IgD-negative memory B cell (primary cell): ENCODE measurements at regions not wholly inside any gene's neighbourhood (a gene's known extent, or its start where the extent isn't known, plus 50 kb on each side); places are given as distances from the start of the nearest gene placed in this dataset.
A peak's percentile ranks its signal among the peaks of the same experiment; 100 is the strongest.

Experiments
- H3K27ac Mint-ChIP-seq, 3 donors: one replicate each; pipeline ENCODE4 v1.8.0; 2020 to 2022; ENCODE audit warnings: mild to moderate bottlenecking in 3 of 3, mixed read lengths in 3 of 3, moderate library complexity in 1 of 3
- H3K27me3 Mint-ChIP-seq: one replicate; pipeline ENCODE4 v1.8.0; 2021; ENCODE audit warnings: mixed read lengths
- H3K36me3 Mint-ChIP-seq: one replicate; pipeline ENCODE4 v1.8.0; 2020; ENCODE audit warnings: mild to moderate bottlenecking, mixed read lengths
- H3K4me1 Mint-ChIP-seq, 3 donors: one replicate each; pipeline ENCODE4 v1.8.0; 2020 to 2022; ENCODE audit warnings: mixed read lengths in 3 of 3, mild to moderate bottlenecking in 1 of 3
- H3K4me3 Mint-ChIP-seq, 4 donors: one replicate each; pipeline ENCODE4 v1.8.0; 2020 to 2022; ENCODE audit warnings: mild to moderate bottlenecking in 4 of 4, mixed read lengths in 4 of 4, moderate library complexity in 3 of 4
- H3K9me3 Mint-ChIP-seq, 3 donors: one replicate each; pipeline ENCODE4 v1.8.0; 2020 to 2021; ENCODE audit warnings: mixed read lengths in 3 of 3, mild to moderate bottlenecking in 1 of 3

- Mint-ChIP-seq H3K27me3 (peaks cover 30% of the 10 kb centered on the region), H3K9me3 (peaks cover 0 to 3% (median 1%) of the 10 kb centered on the region in 3 donors), H3K36me3 (no peaks in the 10 kb centered on the region), H3K4me1 (peaks cover 0 to 1% (median 0%) of the 10 kb centered on the region in 3 donors), H3K27ac (no peak overlapping the region), H3K4me3 (no peak overlapping the region)
These were observed 95.9 kb upstream of the GPR26 start for GRCh38 chr10:123570051-123570897.

- Mint-ChIP-seq H3K4me1 (peaks cover 0 to 1% (median 0%) of the 10 kb centered on the region in 3 donors), H3K27me3 (peaks cover 30% of the 10 kb centered on the region), H3K4me3 (peak overlapping the region in 1 of 4 donors; percentile 32), H3K36me3 (no peaks in the 10 kb centered on the region), H3K27ac (no peak overlapping the region), H3K9me3 (peaks cover 0 to 1% (median 0%) of the 10 kb centered on the region in 3 donors)
These were observed 95.1 kb upstream of the GPR26 start for GRCh38 chr10:123570898-123571515.

DNA sequence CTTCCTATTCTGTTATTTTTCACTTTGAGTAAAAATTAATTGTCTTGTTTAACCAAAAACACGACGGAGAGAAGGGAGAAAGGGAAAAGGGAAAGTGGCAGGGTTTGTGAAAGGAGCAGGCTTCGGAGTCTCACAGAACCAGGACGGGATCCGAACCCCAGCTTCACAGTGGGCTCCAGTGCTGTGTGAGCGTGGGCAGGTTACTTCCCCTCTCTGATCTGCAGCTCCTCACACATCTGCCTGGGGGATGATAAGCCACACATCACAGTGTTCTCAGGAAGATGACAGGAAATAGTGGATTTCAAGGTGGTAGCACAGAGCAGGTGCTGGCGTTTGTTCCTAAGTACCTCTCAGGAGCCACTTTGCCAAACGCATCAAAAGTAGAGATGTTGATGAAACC lies 94.2 kb upstream of the GPR26 start:
- peaks cover 0 to 1% (median 0%) of the 10 kb centered on the region in 3 donors for H3K4me1 Mint-ChIP-seq
- no peak overlapping the region for H3K4me3 Mint-ChIP-seq
- H3K27ac Mint-ChIP-seq = no peak overlapping the region
- H3K9me3 Mint-ChIP-seq = no peaks in the 10 kb centered on the region
- H3K27me3 Mint-ChIP-seq = peaks cover 28% of the 10 kb centered on the region
- no peaks in the 10 kb centered on the region for H3K36me3 Mint-ChIP-seq

- Mint-ChIP-seq H3K27ac (no peak overlapping the region), H3K4me3 (no peak overlapping the region), H3K36me3 (no peaks in the 10 kb centered on the region), H3K4me1 (peaks cover 0 to 1% (median 0%) of the 10 kb centered on the region in 3 donors), H3K9me3 (no peaks in the 10 kb centered on the region), H3K27me3 (peaks cover 23% of the 10 kb centered on the region)
These were observed 92.7 kb upstream of the GPR26 start for GRCh38 chr10:123573236-123574108.

DNA sequence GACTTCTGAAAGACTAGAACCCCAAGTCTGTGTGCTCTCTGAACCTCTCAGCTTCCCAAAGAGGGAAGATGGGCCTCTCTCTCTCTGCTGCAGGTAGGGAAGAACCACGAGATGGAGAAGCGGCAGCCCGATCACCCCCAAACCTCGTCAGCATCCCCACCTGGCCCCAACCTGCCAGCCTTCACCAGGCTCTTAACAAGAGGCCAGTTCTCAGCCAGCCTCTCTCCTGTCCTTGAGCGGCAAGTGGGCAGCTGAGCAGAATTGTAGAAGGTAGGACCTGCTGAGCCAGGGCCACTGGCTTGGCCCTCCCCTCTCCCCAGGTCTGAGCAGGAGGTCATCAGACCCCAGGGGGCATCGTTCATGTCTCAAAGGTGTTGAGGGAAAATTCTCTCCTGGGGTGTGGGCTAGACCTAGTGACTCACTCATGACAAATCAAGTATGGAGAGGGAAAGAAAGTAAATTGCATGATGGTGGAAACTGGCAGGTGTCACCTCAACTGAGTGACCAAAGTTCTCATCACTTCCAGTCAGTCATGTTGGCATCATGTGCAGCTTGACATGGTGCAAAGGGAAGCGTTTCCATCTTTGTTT lies 92.0 kb upstream of the GPR26 start:
- Mint-ChIP-seq H3K4me3 (no peak overlapping the region), H3K27me3 (peaks cover 23% of the 10 kb centered on the region), H3K36me3 (no peaks in the 10 kb centered on the region), H3K9me3 (no peaks in the 10 kb centered on the region), H3K4me1 (peaks cover 0 to 1% (median 0%) of the 10 kb centered on the region in 3 donors), H3K27ac (no peak overlapping the region)

- Mint-ChIP-seq H3K4me3 (no peak overlapping the region), H3K27me3 (peaks cover 18% of the 10 kb centered on the region), H3K27ac (no peak overlapping the region), H3K9me3 (no peaks in the 10 kb centered on the region), H3K36me3 (no peaks in the 10 kb centered on the region), H3K4me1 (peaks cover 0 to 1% (median 0%) of the 10 kb centered on the region in 3 donors)
These were observed 91.0 kb upstream of the GPR26 start for GRCh38 chr10:123575105-123575504.

GRCh38 chr10:123576706-123577105 lies 89.4 kb upstream of the GPR26 start:
- H3K27ac Mint-ChIP-seq = no peak overlapping the region
- H3K4me3 Mint-ChIP-seq = no peak overlapping the region
- H3K27me3 Mint-ChIP-seq = peaks cover 21% of the 10 kb centered on the region
- no peaks in the 10 kb centered on the region for H3K9me3 Mint-ChIP-seq
- H3K4me1 Mint-ChIP-seq = peaks cover 0 to 1% (median 0%) of the 10 kb centered on the region in 3 donors
- H3K36me3 Mint-ChIP-seq = no peaks in the 10 kb centered on the region

DNA sequence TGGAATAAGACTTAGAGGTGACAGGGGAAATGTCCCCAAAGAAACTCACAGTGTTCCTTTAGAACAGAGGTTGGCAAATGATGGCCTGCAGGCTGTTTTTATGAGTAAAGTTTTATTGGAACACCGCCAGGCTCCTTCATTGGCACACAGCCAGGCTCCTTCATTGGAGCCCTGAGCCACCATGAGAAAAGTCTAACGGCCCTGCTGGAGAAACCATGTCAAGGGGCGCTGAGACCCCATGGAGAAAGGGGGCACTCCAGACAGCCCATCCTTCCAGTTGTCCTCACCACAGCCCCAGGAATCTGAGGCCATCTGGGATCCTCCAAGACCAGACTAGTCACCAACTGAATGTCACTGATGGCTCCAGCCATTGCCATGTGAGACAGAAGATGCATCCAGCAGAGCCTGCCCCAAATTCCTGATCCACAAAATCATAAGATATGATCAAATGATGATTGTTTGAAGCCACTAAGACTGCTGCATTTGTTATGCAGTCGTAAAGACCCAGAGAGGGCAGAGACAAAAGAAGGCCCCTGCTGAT lies 88.2 kb upstream of the GPR26 start:
- Mint-ChIP-seq H3K9me3 (no peaks in the 10 kb centered on the region), H3K36me3 (no peaks in the 10 kb centered on the region), H3K27ac (no peak overlapping the region), H3K4me3 (no peak overlapping the region), H3K27me3 (peaks cover 20% of the 10 kb centered on the region), H3K4me1 (no peaks in the 10 kb centered on the region)

- Mint-ChIP-seq H3K27me3 (peaks cover 26% of the 10 kb centered on the region), H3K4me1 (no peaks in the 10 kb centered on the region), H3K27ac (no peak overlapping the region), H3K36me3 (no peaks in the 10 kb centered on the region), H3K9me3 (no peaks in the 10 kb centered on the region), H3K4me3 (no peak overlapping the region)
These were observed 87.4 kb upstream of the GPR26 start for GRCh38 chr10:123578721-123579120.

GRCh38 chr10:123579675-123580074 lies 86.5 kb upstream of the GPR26 start:
- H3K27me3 Mint-ChIP-seq = peaks cover 32% of the 10 kb centered on the region
- no peak overlapping the region for H3K4me3 Mint-ChIP-seq
- H3K9me3 Mint-ChIP-seq = no peaks in the 10 kb centered on the region
- H3K27ac Mint-ChIP-seq = no peak overlapping the region
- no peaks in the 10 kb centered on the region for H3K4me1 Mint-ChIP-seq
- H3K36me3 Mint-ChIP-seq = no peaks in the 10 kb centered on the region

DNA sequence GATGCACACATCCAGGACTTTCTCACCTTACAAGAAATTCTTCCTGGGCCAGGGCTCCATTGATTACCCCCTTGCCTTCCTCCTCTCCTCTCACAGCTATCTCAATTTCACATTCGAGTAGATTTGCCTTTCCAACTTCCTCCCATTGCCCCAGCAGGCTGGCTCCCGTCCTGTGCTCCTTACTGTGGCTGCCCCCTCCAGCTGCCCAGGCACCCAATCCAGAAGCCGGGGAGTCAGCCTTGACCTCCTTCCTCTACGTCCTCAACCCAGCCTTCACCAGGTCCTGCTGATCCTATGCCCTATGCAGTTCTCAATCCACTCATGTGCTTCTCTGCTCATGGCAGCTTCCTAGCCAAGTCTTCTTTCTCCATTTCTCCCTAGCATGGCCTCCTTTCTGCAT lies 85.7 kb upstream of the GPR26 start:
- Mint-ChIP-seq H3K36me3 (no peaks in the 10 kb centered on the region), H3K4me3 (no peak overlapping the region), H3K27me3 (peaks cover 39% of the 10 kb centered on the region), H3K9me3 (no peaks in the 10 kb centered on the region), H3K4me1 (no peaks in the 10 kb centered on the region), H3K27ac (no peak overlapping the region)

GRCh38 chr10:123581656-123582055 lies 84.5 kb upstream of the GPR26 start:
- Mint-ChIP-seq H3K4me3 (no peak overlapping the region), H3K9me3 (no peaks in the 10 kb centered on the region), H3K4me1 (no peaks in the 10 kb centered on the region), H3K27ac (no peak overlapping the region), H3K36me3 (no peaks in the 10 kb centered on the region), H3K27me3 (peaks cover 37% of the 10 kb centered on the region)

DNA sequence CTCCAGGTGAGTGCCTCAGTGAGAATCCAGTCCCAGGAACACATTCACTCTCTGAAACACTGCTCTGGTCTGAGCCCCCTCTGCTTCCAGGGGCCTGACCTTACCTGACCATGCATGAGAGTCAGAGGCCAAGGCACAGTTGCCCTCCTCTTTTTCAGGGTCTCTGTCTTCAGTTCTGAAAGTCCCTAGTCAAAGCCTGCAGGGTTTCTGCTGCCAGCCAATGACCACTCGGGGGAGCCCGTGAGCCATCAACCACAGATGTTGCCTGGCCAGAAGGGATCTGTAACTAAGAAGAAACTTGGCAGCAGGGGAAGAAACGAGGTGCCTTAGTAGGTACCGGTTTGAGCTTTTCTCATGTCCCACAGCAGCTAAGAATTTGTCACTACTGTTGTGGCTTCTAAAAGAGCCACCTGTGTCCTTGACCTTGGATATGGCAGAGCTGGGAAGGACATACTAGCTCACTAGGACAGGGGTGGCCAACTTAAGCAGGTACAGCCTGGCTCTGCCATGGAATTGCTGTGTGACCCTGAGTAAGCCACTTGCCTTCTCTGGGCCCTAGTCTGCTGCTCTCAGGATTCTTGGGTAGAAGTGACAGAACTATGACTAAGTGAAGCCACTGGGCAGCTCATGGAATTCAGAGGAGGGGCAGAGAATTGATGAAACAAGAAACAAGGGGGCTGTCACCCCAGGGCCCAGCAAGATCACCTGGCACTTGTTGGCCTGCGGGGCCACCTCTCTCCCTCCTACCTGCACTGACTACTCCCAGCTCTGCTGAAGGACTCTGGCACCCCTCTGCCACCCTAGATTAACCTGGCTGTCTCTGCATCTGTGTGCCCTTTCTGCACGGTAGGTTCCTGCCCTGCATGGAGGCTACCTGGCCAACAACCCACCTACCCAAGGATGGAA lies 83.8 kb upstream of the GPR26 start:
- Mint-ChIP-seq H3K27me3 (peaks cover 37% of the 10 kb centered on the region), H3K9me3 (no peaks in the 10 kb centered on the region), H3K4me3 (no peak overlapping the region), H3K36me3 (no peaks in the 10 kb centered on the region), H3K4me1 (no peaks in the 10 kb centered on the region), H3K27ac (no peak overlapping the region)
